ENCODE measurements at regions not wholly inside any gene's neighbourhood (a gene's known extent, or its start where the extent isn't known, plus 50 kb on each side); places are given as distances from the start of the nearest gene placed in this dataset.

DNA sequence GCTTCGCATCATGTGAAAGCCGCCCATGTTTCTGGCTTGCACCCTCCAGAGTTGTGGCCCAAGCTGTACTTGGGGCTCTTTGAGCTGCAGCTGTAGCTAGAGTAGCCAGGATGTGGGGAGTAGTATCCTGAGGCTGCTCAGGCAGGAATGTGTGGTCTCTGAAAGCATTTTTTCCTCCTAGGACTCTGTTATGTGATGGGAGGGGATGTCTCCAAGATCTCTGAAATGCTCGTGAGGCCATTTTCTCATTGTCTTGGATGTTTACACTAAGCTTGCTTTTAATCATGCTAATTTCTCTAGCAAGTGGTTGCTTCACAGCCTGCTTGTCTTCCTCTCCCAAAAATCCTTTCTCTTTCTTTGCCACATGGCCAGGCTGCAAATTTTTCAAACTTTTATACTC, 687.6 kb downstream of the DCDC2C start:
- no peak for TF ChIP-seq CTCF (IDR thresholded peaks at IDR 0.05)
- ATAC-seq (no peak), DNase-seq (no peak)
- Histone ChIP-seq H3K36me3 (no peaks in the 10 kb centered on the region), H3K27ac (no peak overlapping the region), H3K4me3 (no peak overlapping the region), H3K4me1 (no peaks in the 10 kb centered on the region), H3K9me3 (no peaks in the 10 kb centered on the region), H3K27me3 (no peaks in the 10 kb centered on the region)
- intact Hi-C loops (cut with DNase I): no loop called here

DNA sequence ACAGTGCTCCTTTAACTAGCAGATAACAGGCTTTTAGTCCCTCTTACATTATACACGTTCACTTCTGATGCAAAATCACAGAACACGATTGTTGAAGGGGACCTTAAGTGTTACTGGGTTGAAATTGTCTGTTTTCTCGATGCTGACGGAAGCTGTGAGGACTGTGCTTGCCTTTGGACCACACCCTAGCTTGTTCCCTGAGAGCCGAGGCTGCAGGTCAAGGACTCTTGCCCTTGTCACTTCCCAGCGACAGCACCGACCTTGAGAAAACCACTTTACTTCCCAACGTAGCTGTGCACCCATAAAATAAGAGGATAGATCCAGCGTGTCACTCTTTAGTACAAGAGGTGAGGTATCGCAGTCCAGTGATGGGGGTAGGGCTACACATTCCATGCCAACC, 701.0 kb downstream of the DCDC2C start:
- Histone ChIP-seq H3K4me3 (no peak overlapping the region), H3K4me1 (no peaks in the 10 kb centered on the region), H3K9me3 (no peaks in the 10 kb centered on the region), H3K27ac (no peak overlapping the region), H3K27me3 (no peaks in the 10 kb centered on the region), H3K36me3 (no peaks in the 10 kb centered on the region)
- ATAC-seq (peak; percentile 37), DNase-seq (no peak)
- intact Hi-C loops (cut with DNase I): no loop called here
- TF ChIP-seq CTCF (IDR thresholded peaks at IDR 0.05): no peak

DNA sequence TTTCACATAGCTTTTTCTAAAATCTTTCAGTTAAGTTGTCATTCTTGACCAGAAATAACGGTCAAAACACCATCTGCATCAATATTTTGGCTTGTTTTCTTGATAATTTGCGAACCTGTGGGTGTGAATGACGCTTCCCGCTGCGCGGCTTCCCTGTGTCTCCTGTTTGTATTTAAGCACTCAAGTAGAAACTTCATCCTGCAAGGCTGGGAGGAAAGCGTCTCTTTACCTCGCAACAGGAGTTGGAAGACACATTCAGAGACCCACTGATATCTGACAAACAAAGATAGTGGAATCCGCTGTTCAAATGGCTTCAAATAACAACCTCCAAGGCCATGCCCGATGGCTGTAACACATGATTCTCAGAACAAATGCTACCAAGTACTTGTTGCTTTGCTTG, 704.9 kb downstream of the DCDC2C start:
- H3K4me3 ChIP-seq: no peak overlapping the region
- H3K36me3 ChIP-seq: no peaks in the 10 kb centered on the region
- H3K4me1 ChIP-seq: no peaks in the 10 kb centered on the region
- intact Hi-C loops (cut with DNase I): no loop called here
- ATAC-seq: no peak
- TF ChIP-seq CTCF (IDR thresholded peaks at IDR 0.05): no peak
- no peak for DNase-seq
- H3K27ac ChIP-seq: no peak overlapping the region
- H3K9me3 ChIP-seq: no peaks in the 10 kb centered on the region
- no peaks in the 10 kb centered on the region for H3K27me3 ChIP-seq

DNA sequence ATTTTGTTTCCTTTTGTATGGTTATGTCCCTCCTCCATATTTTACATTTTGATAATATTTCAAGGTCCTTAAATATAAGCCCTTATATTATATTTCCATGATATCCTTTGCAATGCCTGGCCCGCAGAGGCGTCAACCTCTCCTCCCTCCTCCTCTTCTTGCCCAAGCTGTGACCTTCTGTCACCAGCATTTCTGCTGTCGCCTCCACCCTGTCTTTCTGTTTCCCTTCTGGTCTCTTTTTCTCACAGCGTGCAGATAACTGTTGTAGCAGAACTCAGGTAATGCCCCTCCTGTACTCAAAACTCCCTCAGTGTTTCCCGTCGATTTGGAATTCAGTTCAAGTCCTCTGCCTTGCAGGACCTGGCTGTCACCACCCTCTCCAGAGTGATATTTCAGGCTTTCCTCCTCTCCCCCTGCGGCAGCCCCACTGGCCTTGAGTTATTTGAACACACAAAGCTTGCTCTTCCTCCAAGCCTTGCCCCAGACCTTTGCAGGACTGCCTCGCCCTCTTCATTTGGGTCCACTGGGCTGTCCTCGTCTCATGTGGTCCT, 709.3 kb downstream of the DCDC2C start:
- Histone ChIP-seq H3K4me3 (no peak overlapping the region), H3K4me1 (no peaks in the 10 kb centered on the region), H3K27ac (no peak overlapping the region), H3K36me3 (no peaks in the 10 kb centered on the region), H3K27me3 (no peaks in the 10 kb centered on the region), H3K9me3 (no peaks in the 10 kb centered on the region)
- no peak for TF ChIP-seq CTCF (IDR thresholded peaks at IDR 0.05)
- DNase-seq: no peak
- intact Hi-C loops (cut with DNase I): no loop called here
- ATAC-seq: no peak

GRCh38 chr2:4415171-4415570, 711.8 kb downstream of the DCDC2C start:
- TF ChIP-seq CTCF (IDR thresholded peaks at IDR 0.05): no peak
- intact Hi-C loops (cut with DNase I): no loop called here
- no peaks in the 10 kb centered on the region for H3K27me3 ChIP-seq
- H3K4me3 ChIP-seq: no peak overlapping the region
- ATAC-seq (no peak), DNase-seq (no peak)
- no peaks in the 10 kb centered on the region for H3K9me3 ChIP-seq
- H3K27ac ChIP-seq: no peak overlapping the region
- no peaks in the 10 kb centered on the region for H3K36me3 ChIP-seq
- no peaks in the 10 kb centered on the region for H3K4me1 ChIP-seq

DNA sequence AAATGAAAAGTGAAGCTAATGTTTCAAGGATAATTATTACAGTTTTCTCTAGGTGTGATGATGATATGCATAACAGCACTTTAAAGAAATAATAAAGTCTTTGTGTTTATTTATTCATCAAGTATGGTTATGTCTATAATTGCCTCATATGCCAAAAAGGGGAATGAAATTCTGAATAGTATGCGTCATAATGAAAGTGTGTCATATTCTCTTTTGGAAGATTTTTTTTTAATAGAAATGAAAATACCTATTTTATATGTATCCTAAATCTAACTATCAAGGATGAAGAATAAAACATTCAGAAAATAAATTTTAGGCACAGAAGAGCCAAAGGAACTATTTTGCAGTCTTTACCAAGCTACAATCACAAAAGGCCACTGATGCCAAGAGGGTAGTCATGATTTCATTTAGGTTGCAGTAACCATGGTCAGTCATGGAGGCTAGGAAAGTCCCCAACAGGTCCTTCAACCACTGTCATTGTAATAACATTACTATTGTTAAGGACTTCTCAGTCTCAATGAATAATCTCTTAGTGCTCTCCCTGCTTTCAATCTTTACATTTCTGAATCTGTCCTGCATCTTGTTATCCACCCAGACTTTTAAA, 712.5 kb downstream of the DCDC2C start:
- intact Hi-C loops (cut with DNase I): no loop called here
- Histone ChIP-seq H3K36me3 (no peaks in the 10 kb centered on the region), H3K4me1 (no peaks in the 10 kb centered on the region), H3K4me3 (no peak overlapping the region), H3K27me3 (no peaks in the 10 kb centered on the region), H3K27ac (no peak overlapping the region), H3K9me3 (no peaks in the 10 kb centered on the region)
- ATAC-seq (no peak), DNase-seq (no peak)
- no peak for TF ChIP-seq CTCF (IDR thresholded peaks at IDR 0.05)

All from upper lobe of right lung (tissue), 1 donor.